ENCODE measurements at regions not wholly inside any gene's neighbourhood (a gene's known extent, or its start where the extent isn't known, plus 50 kb on each side); places are given as distances from the start of the nearest gene placed in this dataset.
"Not testable (repeated sequence)": the region's sequence is repeated elsewhere in the genome, so short reads cannot be mapped to it uniquely, and the experiment has no call there.

DNA sequence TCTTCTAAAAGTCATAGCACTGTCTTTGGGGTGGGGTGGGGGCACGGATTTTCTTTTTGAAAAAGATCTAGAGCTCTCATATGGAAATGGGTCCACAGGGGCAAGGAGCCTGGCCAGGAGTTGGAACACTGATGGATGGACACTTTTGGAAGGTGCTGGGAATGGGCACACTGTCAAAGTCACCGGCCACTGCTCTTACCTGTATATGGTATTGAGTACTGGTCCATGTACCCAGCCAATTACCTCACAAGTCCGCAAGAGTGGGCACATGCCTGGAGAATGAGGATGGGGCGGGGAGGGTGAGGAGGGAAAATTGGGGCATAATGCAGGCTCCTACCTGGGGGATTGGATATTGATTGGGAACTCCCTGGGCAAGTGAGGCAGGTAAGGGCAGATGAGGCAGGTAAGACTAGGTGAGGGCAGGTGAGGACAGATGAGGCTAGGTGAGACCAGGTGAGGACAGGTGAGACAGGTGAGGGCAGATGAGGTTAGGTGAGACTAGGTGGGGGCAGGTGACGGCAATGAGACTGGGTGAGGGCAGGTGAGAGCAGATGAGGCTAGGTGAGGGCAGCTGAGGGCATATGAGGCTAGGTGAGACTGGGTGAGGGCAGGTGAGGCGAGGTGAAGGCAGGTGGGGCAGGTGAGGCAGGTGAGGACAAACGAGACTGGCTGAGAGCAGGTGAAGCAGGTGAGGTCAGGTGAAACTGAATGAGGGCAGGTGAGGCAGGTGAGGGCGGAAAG, 167.9 kb downstream of the NRN1 start:
- no peak for DNase-seq (ENCODE audit: low read depth)

DNA sequence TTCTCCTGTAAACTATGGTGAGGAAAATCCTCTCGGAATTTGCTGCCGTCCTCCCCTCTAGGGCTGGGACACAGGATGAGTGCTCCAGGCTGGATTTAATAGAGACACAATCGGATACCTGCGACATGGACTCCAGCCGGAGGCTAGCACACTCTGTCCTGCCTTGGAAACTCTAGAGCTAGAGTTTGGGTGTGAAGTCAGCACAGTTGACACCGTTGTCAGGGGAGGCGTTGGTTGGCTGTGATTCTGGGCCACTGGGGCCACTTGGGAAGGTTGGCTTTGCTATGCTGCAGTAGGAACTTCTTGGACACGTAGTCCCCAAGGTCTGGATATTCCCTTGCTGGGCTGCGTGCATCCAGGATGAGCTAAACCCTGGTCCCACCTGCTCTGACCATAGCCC, 169.4 kb downstream of the NRN1 start:
- no peak for DNase-seq (ENCODE audit: low read depth)

DNA sequence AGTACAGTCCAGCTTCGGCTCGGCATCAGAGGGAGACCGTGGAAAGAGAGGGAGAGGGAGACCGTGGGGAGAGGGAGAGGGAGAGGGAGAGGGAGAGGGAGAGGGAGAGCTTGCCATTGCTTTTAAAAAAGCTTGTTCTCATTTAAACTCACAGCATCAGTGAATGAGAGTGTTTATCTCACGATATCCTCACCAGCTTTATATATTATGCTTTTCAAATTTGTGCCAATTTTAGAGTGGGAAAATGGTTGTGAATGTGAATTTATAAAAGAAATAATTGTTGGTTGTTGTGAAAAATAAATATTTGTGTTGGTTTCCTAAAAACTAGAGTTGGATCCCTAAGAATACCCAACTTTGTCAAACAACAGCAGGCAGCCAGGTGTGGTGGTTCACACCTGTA, 170.1 kb downstream of the NRN1 start:
- not testable (repeated sequence) for DNase-seq (ENCODE audit: low read depth)

- no peak for DNase-seq (ENCODE audit: low read depth)
These were observed 173.6 kb downstream of the NRN1 start for GRCh38 chr6:5833120-5833519.

DNA sequence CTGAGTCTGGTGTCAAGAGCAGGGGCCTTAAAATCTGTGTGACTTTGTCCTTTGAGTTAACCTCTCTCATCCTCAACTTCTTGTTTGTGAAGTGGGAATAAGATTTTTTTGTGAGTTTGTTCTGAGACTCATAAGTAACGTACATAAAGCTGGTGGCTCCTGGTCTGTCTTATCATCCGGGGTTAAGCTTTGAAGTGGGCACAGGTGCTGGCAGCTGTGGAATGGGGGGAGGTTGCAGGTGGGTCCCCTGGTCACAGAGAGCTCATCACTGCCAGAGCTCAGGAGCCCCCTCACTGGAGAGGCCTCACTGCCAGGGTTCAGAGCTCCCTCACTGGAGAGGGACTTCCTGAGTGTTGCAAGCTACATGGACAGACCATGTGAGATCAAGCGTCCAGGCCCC, 174.1 kb downstream of the NRN1 start:
- no peak for DNase-seq (ENCODE audit: low read depth)

DNA sequence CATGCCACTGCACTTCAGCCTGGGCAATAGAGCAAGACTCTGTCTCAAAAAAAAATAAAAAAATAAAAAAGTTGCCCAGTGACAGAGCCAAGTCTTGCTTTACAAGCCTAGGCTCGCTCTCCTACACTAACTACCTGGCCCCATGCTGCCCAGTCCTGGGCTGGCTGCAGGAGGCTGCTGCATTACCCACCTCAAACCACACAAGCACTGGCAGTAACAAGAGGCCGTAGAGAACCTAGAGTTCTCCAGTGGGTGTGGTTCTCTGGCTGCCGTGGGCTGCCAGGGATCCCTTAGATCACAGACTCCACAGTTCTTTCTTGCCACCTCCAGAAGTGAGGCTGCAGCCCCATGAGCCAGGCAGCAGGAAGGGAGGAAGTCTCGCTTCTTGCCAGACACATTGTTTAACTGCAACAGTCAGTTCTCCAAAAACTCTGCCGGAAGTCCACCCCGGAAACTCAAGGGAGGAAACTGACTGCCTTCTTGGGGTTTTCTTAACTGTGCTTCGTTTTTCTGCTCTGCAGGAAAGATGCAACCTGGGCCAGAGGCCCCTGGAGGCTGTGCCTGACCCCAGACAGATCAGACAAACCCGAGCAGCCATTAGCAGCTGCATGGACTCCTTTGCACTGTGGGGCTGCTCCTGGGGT, 175.4 kb downstream of the NRN1 start:
- peak; percentile 28 for DNase-seq (ENCODE audit: low read depth)

DNA sequence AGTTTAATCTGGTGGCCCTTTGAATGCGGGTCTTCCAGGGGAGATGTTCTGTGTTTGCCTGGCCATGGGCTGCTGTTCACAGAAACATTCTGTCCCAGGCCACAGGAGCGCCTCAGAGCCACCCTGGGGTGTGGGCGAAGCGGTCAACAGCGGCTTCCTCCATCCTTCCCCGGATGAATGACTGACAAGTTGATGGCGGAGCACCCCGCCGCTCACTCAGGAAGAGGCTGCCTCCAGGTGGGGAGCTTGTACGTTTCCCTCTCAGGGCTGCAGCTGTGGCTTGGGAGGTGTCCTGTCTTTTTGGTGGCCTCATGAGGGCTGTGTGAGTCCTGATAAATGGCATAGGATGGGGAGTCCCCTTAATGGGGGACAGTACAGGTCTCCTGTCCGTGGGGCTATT, 178.4 kb downstream of the NRN1 start:
- DNase-seq (ENCODE audit: low read depth) = no peak

GRCh38 chr6:5827056-5827904, 179.4 kb downstream of the NRN1 start:
- DNase-seq (ENCODE audit: low read depth) = no peak

- DNase-seq (ENCODE audit: low read depth) = not testable (repeated sequence)
These were observed 182.2 kb downstream of the NRN1 start for GRCh38 chr6:5824382-5824983.
